HK-2 (cell line): ENCODE measurements at regions not wholly inside any gene's neighbourhood (a gene's known extent, or its start where the extent isn't known, plus 50 kb on each side); places are given as distances from the start of the nearest gene placed in this dataset.
"Not testable (repeated sequence)": the region's sequence is repeated elsewhere in the genome, so short reads cannot be mapped to it uniquely, and the experiment has no call there.

Experiments
- DNase-seq: peaks from one replicate; pipeline ENCODE4 v3.0.0-alpha.2; 2018; ENCODE audit not compliant: unreplicated experiment

DNA sequence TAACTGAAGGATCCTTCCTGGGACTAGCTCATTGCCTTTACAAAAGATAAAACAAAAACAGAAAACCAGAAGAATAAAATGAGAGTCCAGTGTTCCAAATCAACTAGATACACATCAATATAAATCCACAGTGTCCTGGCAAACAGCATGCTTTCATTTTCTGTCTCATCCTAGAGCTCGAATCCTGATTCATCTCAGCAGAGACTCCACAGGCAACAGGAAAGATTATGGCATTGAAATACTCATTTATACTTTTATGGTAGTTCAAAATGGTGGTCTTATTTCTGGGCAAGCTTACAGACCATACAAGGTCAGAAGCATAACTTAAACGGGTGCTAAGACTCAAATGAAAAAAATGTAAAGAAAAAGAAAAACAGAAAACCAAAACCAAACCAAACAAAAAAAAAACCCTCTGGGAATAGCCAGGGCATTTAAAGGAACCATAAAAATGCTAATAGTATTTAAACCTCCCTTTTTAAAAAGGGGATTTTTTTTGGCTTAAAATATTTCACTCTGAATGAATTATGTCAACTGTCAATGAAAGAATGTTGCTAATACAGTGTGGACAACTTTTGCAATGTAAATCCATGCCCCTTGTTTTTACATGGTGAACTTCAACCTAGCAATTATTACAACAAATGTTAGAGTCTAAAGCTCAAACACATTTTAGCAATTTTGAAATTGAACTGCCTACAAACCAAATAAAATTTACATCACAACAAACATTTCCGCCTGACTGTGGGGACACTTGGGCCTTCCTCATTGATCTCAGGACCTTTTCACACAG lies 57.9 kb downstream of the GPR101 start:
- DNase-seq: no peak

DNA sequence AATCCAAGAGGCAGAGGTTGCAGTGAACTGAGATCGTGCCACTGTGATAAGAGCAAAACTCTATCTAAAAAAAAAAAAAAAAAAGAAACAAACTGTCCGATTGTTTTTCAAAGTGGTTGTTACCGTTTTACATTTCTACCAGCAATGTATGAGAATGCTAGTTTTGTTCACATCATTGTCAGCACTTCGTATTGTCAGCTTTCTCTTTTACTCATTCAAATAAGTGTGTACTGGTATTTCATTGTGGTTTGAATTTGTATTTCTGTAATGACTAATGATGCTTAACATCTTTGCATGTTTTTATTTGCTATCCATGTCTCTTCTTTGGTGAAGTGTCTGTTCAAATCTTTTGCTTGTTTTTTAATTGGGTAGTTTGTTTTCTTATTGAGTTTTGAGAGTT lies 65.8 kb downstream of the GPR101 start:
- no peak for DNase-seq

DNA sequence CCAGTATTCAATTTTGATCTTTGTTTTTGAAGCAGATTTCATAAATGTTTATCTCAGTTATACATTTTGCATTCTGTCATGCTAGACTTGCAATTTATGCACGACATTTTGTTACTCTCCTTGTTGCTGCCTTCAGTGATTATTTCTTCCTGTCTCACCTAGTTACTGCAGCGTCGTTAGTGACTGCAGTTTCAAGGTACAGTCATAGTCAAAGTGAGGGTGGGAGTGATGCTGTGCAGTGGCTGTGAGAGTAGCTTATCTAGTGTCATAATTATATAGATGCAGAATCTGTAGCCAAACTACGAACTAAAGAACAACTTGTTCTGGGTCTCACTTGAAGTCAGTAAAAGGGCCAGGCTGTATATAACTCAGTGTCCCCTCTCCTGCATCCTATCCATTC lies 69.8 kb downstream of the GPR101 start:
- DNase-seq: no peak

GRCh38 chrX:136961594-136962135 lies 72.1 kb downstream of the GPR101 start:
- no peak for DNase-seq

- DNase-seq: no peak
These were observed 74.4 kb upstream of the RBMX start for GRCh38 chrX:136954930-136955329.

DNA sequence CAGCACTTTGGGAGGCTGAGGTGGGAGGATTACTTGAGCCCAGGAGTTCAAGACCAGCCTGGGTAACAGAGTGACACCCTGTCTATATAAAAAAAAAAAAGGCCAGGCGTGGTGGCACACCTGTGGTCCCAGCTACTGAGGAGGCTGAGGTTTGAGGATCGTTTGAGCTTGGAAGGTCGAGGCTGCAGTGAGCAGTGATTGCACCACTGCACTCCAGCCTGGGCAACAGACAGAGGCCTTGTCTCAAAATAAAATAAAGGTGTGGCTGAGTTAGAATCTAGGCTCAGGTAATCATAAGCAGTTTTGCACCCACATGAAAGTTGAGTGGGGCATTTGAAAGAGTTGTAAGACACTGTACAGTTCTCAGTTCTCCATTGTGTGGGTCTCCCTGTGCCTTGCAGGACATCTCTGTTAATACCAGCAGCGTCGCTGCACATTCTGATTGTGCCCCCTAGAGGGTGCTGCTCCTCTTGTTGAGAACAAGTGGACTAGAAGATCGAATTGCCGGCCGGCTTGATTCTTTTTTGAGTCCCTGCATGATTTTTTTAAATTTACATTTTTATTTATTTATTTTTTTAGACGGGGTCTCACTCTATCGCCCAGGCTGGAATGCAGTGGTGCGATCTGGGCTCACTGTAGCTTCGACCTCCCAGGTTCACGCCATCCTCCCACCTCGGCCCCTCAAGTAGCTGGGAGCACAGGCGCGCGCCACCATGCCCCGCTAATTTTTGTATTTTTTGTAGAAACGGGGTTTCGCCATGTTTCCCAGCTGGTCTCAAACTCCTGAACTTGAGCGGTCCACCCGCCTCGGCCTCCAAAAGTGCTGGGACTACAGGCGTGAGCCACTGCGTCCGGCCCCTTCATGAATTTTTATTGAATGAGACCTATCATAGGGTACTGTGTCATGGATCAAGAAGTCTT lies 73.6 kb upstream of the RBMX start:
- DNase-seq: peak; percentile 50

DNA sequence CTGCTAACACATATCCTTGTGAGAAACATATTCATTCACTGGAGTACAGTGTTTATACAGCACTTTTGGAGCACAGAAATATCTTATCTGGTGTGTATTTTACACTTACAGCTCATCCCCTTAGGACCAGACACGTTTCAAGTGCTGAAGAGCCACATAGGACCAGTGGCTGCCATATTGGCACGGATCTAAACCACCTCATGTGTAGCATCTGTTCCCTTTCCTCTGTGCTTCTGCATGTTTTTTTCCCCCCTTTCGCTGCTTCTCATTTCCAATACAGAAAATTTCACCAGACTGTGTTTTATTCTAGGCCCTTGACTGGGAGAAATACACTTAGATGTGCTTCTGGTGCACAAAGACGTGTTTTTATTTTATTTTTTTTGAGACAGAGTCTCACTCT lies 69.7 kb upstream of the RBMX start:
- DNase-seq: no peak

GRCh38 chrX:136941396-136942337 lies 61.1 kb upstream of the RBMX start:
- no peak for DNase-seq

GRCh38 chrX:136936183-136936549 lies 55.6 kb upstream of the RBMX start:
- DNase-seq: no peak

DNA sequence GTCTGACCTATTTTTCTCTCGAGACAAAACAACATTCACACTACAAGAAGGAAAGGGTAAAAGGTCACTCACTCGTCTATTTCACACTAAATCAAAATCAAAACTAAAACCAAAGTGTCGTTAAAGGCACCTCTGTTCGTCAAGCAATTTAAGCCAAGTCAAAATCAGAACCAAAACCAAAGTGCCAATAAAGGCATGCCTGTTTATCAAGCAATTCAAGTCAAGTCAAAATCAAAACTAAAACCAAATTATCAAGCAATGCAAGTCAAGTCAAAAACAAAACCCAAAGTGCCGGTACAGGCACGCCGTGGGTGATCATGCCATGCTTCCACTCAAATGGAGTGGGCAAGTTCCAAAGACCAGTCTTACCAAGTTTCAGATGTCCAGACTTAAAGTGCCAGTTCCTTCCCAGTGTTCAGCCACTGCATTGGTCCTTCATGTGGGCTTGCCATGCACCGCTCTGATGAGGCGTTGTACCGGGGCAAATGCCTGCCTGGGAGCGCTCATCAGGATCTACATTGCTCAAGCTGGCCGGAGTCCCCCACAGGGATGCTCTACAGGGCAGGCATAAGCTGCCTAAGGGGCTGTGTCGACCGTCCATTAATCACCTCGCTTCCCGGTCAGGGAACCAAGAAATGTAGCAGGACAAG lies 55.1 kb upstream of the RBMX start:
- not testable (repeated sequence) for DNase-seq

DNA sequence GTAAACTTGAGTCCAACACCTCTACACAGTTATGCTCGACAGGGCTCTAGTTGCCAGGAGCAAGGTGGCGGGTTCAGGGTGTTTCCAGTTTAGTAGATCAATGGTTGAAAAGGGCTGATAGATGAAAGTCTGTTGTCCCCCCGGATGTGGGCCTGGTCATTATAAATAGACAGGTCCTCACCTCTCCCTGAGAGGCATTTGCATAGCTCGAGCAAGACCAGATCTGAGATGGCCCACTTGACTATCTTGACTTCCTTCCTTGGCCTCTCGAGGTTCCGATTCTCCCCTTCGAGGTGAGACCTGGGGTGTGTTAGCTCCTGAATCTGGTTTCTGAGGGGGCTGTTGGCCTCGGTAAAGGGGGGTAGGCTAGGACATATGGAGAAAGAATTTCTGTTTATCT lies 54.1 kb upstream of the RBMX start:
- DNase-seq: not testable (repeated sequence)

GRCh38 chrX:136933611-136934145 lies 53.2 kb upstream of the RBMX start:
- no peak for DNase-seq

DNA sequence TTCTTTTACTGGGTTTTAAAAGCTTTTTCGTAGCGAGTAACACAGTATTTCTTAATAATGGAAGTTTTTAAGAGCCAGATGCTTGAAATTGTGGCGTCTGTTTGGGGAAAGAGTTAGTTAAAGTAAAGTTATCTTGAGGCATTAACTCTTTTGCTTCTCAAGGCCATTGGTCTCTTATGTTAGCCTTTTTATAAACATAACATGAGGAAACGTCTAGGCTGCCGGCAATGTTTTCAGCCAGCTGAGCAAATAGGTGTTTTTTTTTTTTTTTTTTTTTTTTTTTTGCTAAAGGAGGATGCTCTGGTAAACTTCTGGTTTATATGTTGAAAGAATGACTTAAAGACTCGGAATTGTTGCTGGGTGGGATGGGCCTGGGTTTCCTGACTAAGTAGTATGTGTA lies 51.1 kb upstream of the RBMX start:
- DNase-seq: no peak
